ENCODE measurements at regions not wholly inside any gene's neighbourhood (a gene's known extent, or its start where the extent isn't known, plus 50 kb on each side); places are given as distances from the start of the nearest gene placed in this dataset.

GRCh38 chr2:9113262-9113661, 93.3 kb upstream of the ASAP2 start:
- Histone ChIP-seq H3K4me3 (ENCODE audit: low read length) (no peak overlapping the region), H3K27ac (ENCODE audit: low read depth in 1 of 2, low read length in 2 of 2) (no peak overlapping the region), H3K9me3 (ENCODE audit: control insufficient read depth in 1 of 2, insufficient read depth in 1 of 2, low read length in 2 of 2) (no peaks in the 10 kb centered on the region), H3K36me3 (ENCODE audit: insufficient read depth, low read length) (no peaks in the 10 kb centered on the region), H3K27me3 (ENCODE audit: control insufficient read depth in 1 of 2, insufficient read depth in 2 of 2, low read length in 2 of 2) (no peaks in the 10 kb centered on the region), H3K4me1 (ENCODE audit: insufficient read depth, low read length) (no peaks in the 10 kb centered on the region)
- ChIA-PET POLR2A (no interaction called here), CTCF (no interaction called here)
- DNase-seq = no peak
- intact Hi-C loops (cut with DNase I, micrococcal nuclease) = loop anchor here in 1 of 2 experiments (10.0 kb wide), 1 partner anchor 238 kb away; no protein-coding TSS in a partner anchor
- no peaks in the 10 kb centered on the region for H3K9me3 Mint-ChIP-seq
- no peaks in the 10 kb centered on the region for H3K4me1 Mint-ChIP-seq (ENCODE audit: low read depth)
- no peak overlapping the region for H3K27ac Mint-ChIP-seq
- no peak overlapping the region for H3K4me3 Mint-ChIP-seq
- ATAC-seq (ENCODE audit: poor library complexity) = no peak
- H3K27me3 Mint-ChIP-seq = no peaks in the 10 kb centered on the region
- TF ChIP-seq CTCF (IDR thresholded peaks at IDR 0.05) = no peak
- no peaks in the 10 kb centered on the region for H3K36me3 Mint-ChIP-seq (ENCODE audit: low read depth)

GRCh38 chr2:9112079-9112721, 94.4 kb upstream of the ASAP2 start:
- Mint-ChIP-seq H3K4me1 (ENCODE audit: low read depth) (no peaks in the 10 kb centered on the region), H3K36me3 (ENCODE audit: low read depth) (no peaks in the 10 kb centered on the region), H3K27ac (no peak overlapping the region), H3K4me3 (no peak overlapping the region), H3K27me3 (no peaks in the 10 kb centered on the region), H3K9me3 (no peaks in the 10 kb centered on the region)
- H3K36me3 ChIP-seq (ENCODE audit: insufficient read depth, low read length) = no peaks in the 10 kb centered on the region
- ChIA-PET CTCF (no interaction called here), POLR2A (no interaction called here)
- no peak for TF ChIP-seq CTCF (IDR thresholded peaks at IDR 0.05)
- peak in 1 of 14 experiments; percentile 26 for DNase-seq
- intact Hi-C loops (cut with DNase I, micrococcal nuclease) = loop anchor here in 1 of 2 experiments (10.0 kb wide), 1 partner anchor 237 kb away; no protein-coding TSS in a partner anchor
- H3K27me3 ChIP-seq (ENCODE audit: control insufficient read depth in 1 of 2, insufficient read depth in 2 of 2, low read length in 2 of 2) = no peaks in the 10 kb centered on the region
- no peak overlapping the region for H3K27ac ChIP-seq (ENCODE audit: low read depth in 1 of 2, low read length in 2 of 2)
- H3K4me1 ChIP-seq (ENCODE audit: insufficient read depth, low read length) = no peaks in the 10 kb centered on the region
- H3K4me3 ChIP-seq (ENCODE audit: low read length) = no peak overlapping the region
- no peaks in the 10 kb centered on the region for H3K9me3 ChIP-seq (ENCODE audit: control insufficient read depth in 1 of 2, insufficient read depth in 1 of 2, low read length in 2 of 2)
- no peak for ATAC-seq (ENCODE audit: poor library complexity)

DNA sequence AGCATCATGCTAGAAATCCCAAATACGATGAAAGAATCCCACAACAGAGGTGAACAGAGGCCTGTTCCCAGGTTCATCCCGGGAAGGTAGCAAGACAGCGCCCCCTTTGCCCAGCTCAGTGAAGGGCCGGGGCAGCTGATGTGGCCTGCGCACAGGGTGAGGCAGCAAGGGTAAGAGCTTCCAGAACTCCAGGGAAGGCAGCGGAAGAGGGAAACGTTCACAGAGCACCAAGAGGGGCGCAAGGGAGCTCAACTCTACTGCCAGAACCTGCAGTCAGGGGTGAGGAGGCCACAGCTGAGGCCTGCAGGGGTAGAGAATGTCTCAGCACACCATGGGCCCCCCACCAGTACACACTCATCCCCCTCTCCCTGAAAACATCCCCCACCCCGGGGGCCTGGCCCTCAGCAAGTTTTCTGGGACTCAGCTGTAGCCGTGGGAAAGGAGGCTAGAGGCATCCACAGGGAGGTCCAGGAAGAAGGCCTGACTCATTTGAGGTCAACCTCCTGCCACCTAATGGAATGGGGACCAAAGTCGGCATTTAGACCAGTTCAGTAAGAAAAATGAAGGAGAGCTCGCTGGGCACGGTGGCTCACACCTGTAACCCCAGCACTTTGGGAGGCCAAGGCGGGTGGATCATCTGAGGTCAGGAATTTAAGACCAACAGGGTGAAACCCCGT, 95.6 kb upstream of the ASAP2 start:
- ATAC-seq (ENCODE audit: poor library complexity) (no peak), DNase-seq (no peak)
- POLR2A ChIA-PET = no interaction called here
- CTCF ChIA-PET = no interaction called here
- Histone ChIP-seq H3K27ac (ENCODE audit: low read depth in 1 of 2, low read length in 2 of 2) (no peak overlapping the region), H3K9me3 (ENCODE audit: control insufficient read depth in 1 of 2, insufficient read depth in 1 of 2, low read length in 2 of 2) (no peaks in the 10 kb centered on the region), H3K36me3 (ENCODE audit: insufficient read depth, low read length) (no peaks in the 10 kb centered on the region), H3K4me1 (ENCODE audit: insufficient read depth, low read length) (no peaks in the 10 kb centered on the region), H3K4me3 (ENCODE audit: low read length) (no peak overlapping the region), H3K27me3 (ENCODE audit: control insufficient read depth in 1 of 2, insufficient read depth in 2 of 2, low read length in 2 of 2) (no peaks in the 10 kb centered on the region)
- H3K9me3 Mint-ChIP-seq = no peaks in the 10 kb centered on the region
- H3K36me3 Mint-ChIP-seq (ENCODE audit: low read depth) = no peaks in the 10 kb centered on the region
- intact Hi-C loops (cut with DNase I, micrococcal nuclease) = loop anchor here in 1 of 2 experiments (10.0 kb wide), 1 partner anchor 236 kb away; no protein-coding TSS in a partner anchor
- no peak for TF ChIP-seq CTCF (IDR thresholded peaks at IDR 0.05)
- H3K4me1 Mint-ChIP-seq (ENCODE audit: low read depth) = no peaks in the 10 kb centered on the region
- H3K27me3 Mint-ChIP-seq = no peaks in the 10 kb centered on the region
- H3K4me3 Mint-ChIP-seq = no peak overlapping the region
- no peak overlapping the region for H3K27ac Mint-ChIP-seq

Measured in CD4-positive, alpha-beta T cell (primary cell).